ENCODE measurements at regions not wholly inside any gene's neighbourhood (a gene's known extent, or its start where the extent isn't known, plus 50 kb on each side); places are given as distances from the start of the nearest gene placed in this dataset.

- FAIRE-seq (no peak), DNase-seq (no peak), ATAC-seq (no peak)
- TF ChIP-seq CTCF (IDR thresholded peaks at IDR 0.05), result no peak
- H3K36me3 ChIP-seq, result no peaks in the 10 kb centered on the region
- H3K4me1 ChIP-seq, result no peaks in the 10 kb centered on the region
- no peak overlapping the region for H3K27ac ChIP-seq
- H3K27me3 ChIP-seq, result no peaks in the 10 kb centered on the region
- no peaks in the 10 kb centered on the region for H3K9me3 ChIP-seq
- 34 to 40% methylated on average over 1 of the region's 1 CpG for WGBS, 2 donors
- no peak overlapping the region for H3K4me3 ChIP-seq
- intact Hi-C loops (cut with DNase I), result no loop called here
Observed at GRCh38 chr3:144995856-144996255, 1024.2 kb downstream of the DIPK2A start.

- Histone ChIP-seq H3K9me3 (no peaks in the 10 kb centered on the region), H3K4me1 (no peaks in the 10 kb centered on the region), H3K27ac (no peak overlapping the region), H3K4me3 (no peak overlapping the region), H3K36me3 (no peaks in the 10 kb centered on the region), H3K27me3 (no peaks in the 10 kb centered on the region)
- no peak for ATAC-seq
- intact Hi-C loops (cut with DNase I), result no loop called here
- no peak for DNase-seq
- WGBS, 2 donors, result 56 to 64% methylated on average over 4 of the region's 4 CpGs
- TF ChIP-seq CTCF (IDR thresholded peaks at IDR 0.05), result no peak
- no peak for FAIRE-seq
Observed at GRCh38 chr3:145005427-145005826, 1033.8 kb downstream of the DIPK2A start.

- H3K36me3 ChIP-seq, result no peaks in the 10 kb centered on the region
- no peak for FAIRE-seq
- no peaks in the 10 kb centered on the region for H3K9me3 ChIP-seq
- 35 to 42% methylated on average over 3 of the region's 3 CpGs for WGBS, 2 donors
- H3K4me3 ChIP-seq, result no peak overlapping the region
- H3K4me1 ChIP-seq, result no peaks in the 10 kb centered on the region
- no peak for ATAC-seq
- DNase-seq, result no peak
- intact Hi-C loops (cut with DNase I), result no loop called here
- H3K27me3 ChIP-seq, result no peaks in the 10 kb centered on the region
- no peak for TF ChIP-seq CTCF (IDR thresholded peaks at IDR 0.05)
- no peak overlapping the region for H3K27ac ChIP-seq
Observed at GRCh38 chr3:145006271-145006670, 1034.6 kb downstream of the DIPK2A start.

- no peak for FAIRE-seq
- Histone ChIP-seq H3K4me1 (no peaks in the 10 kb centered on the region), H3K27me3 (no peaks in the 10 kb centered on the region), H3K9me3 (no peaks in the 10 kb centered on the region), H3K36me3 (no peaks in the 10 kb centered on the region), H3K4me3 (no peak overlapping the region), H3K27ac (no peak overlapping the region)
- ATAC-seq, result no peak
- no peak for DNase-seq
- WGBS, 2 donors, result 55 to 76% methylated on average over 1 of the region's 1 CpG
- intact Hi-C loops (cut with DNase I), result no loop called here
- TF ChIP-seq CTCF (IDR thresholded peaks at IDR 0.05), result no peak
Observed at GRCh38 chr3:145013931-145014330, 1042.3 kb downstream of the DIPK2A start.

GRCh38 chr3:145015253-145015652 is 1043.6 kb downstream of the DIPK2A start:
- Histone ChIP-seq H3K27me3 (no peaks in the 10 kb centered on the region), H3K9me3 (no peaks in the 10 kb centered on the region), H3K4me1 (no peaks in the 10 kb centered on the region), H3K36me3 (no peaks in the 10 kb centered on the region), H3K4me3 (no peak overlapping the region), H3K27ac (no peak overlapping the region)
- intact Hi-C loops (cut with DNase I), result no loop called here
- TF ChIP-seq CTCF (IDR thresholded peaks at IDR 0.05), result no peak
- 63 to 68% methylated on average over 1 of the region's 1 CpG for WGBS, 2 donors
- FAIRE-seq, result no peak
- no peak for ATAC-seq
- no peak for DNase-seq
